ENCODE measurements at regions not wholly inside any gene's neighbourhood (a gene's known extent, or its start where the extent isn't known, plus 50 kb on each side); places are given as distances from the start of the nearest gene placed in this dataset.

GRCh38 chr1:243964915-243965314 is 86.2 kb upstream of the ZBTB18 start:
- Histone ChIP-seq H3K4me3 (no peak overlapping the region), H3K9ac (ENCODE audit: control insufficient read depth, insufficient read depth, low read length) (no peak overlapping the region), H3K79me2 (ENCODE audit: control insufficient read depth, insufficient read depth, low read length) (no peaks in the 10 kb centered on the region), H3K27ac (ENCODE audit: control insufficient read depth, insufficient read depth) (no peak overlapping the region), H3K4me1 (ENCODE audit: control insufficient read depth, insufficient read depth, low read length) (no peaks in the 10 kb centered on the region), H3K4me2 (ENCODE audit: control insufficient read depth, insufficient read depth) (no peak overlapping the region), H3K9me3 (replicated peaks; ENCODE audit: control insufficient read depth, insufficient read depth, low read length) (no peaks in the 10 kb centered on the region), H4K20me1 (ENCODE audit: control insufficient read depth, insufficient read depth) (no peaks in the 10 kb centered on the region), H3K36me3 (ENCODE audit: control insufficient read depth in 2 of 2, insufficient read depth in 2 of 2, low read length in 1 of 2) (no peaks in the 10 kb centered on the region), H3K27me3 (replicated peaks in 1 of 2; ENCODE audit: control insufficient read depth in 2 of 2, insufficient read depth in 2 of 2, low read length in 1 of 2) (no peaks in the 10 kb centered on the region; a peak in 2 of 4 replicates), H2AFZ (ENCODE audit: control insufficient read depth, low read depth, low read length) (no peak overlapping the region)
- ChIA-PET RAD21 (ENCODE audit: unreplicated experiment) (no interaction called here), POLR2A (no interaction called here), SMC1A (ENCODE audit: uncharacterized antibody, unreplicated experiment) (interaction anchor here (0.6 to 0.8 kb wide), 2 partner anchors 27 to 137 kb away, joined by 3 read pairs; no protein-coding TSS in a partner anchor), CTCF (no interaction called here)
- no TSS peak for BruUV-seq (replicated peaks)
- WGBS (ENCODE audit: insufficient coverage, insufficient replicate concordance, low lambda C conversion rate, missing lambda C conversion rate): 50% methylated on average over 1 of the region's 2 CpGs
- no peak for ATAC-seq
- FAIRE-seq: no peak
- in situ Hi-C loops (cut with MboI) (no loop called here), intact Hi-C loops (cut with micrococcal nuclease; ENCODE audit: unreplicated experiment) (no loop called here)
- no peak for TF ChIP-seq CTCF (IDR thresholded peaks at IDR 0.05 in 2 of 3, conservative IDR thresholded peaks at IDR 0.05 in 1 of 3; ENCODE audit: control insufficient read depth in 2 of 3, extremely low read depth in 1 of 3, insufficient read depth in 1 of 3, low read depth in 3 of 3, low read length in 3 of 3)
- no peak for TF ChIP-seq ETV6 (conservative IDR thresholded peaks at IDR 0.05 in 1 of 2, IDR thresholded peaks at IDR 0.05 in 1 of 2; ENCODE audit: borderline replicate concordance in 1 of 2, low read depth in 1 of 2)
- no peak for TF ChIP-seq KAT2A (conservative IDR thresholded peaks at IDR 0.05; ENCODE audit: control insufficient read depth, low read depth, low read length)
- no peak for TF ChIP-seq YY1 (IDR thresholded peaks at IDR 0.05; ENCODE audit: low read depth, low read length)
- no peak for TF ChIP-seq SIX5 (IDR thresholded peaks at IDR 0.05; ENCODE audit: low read depth, low read length, severe bottlenecking)
- TF ChIP-seq NR2F1 (conservative IDR thresholded peaks at IDR 0.05): no peak
- TF ChIP-seq CHD2 (IDR thresholded peaks at IDR 0.05; ENCODE audit: borderline replicate concordance, low read depth, low read length): no peak
- no peak for TF ChIP-seq EP300 (IDR thresholded peaks at IDR 0.05; ENCODE audit: borderline replicate concordance in 1 of 2, control insufficient read depth in 1 of 2, low read depth in 2 of 2, low read length in 2 of 2)
- no peak for TF ChIP-seq JUND (IDR thresholded peaks at IDR 0.05; ENCODE audit: low read depth, low read length)
- TF ChIP-seq PAX8 (IDR thresholded peaks at IDR 0.05): no peak
- TF ChIP-seq ELK1 (IDR thresholded peaks at IDR 0.05; ENCODE audit: low read depth, low read length): no peak
- TF ChIP-seq TBL1XR1 (IDR thresholded peaks at IDR 0.05; ENCODE audit: low read depth, low read length): no peak
- no peak for TF ChIP-seq ZNF622 (IDR thresholded peaks at IDR 0.05)
- TF ChIP-seq CBX5 (IDR thresholded peaks at IDR 0.05; ENCODE audit: low read depth): no peak
- TF ChIP-seq ATF3 (IDR thresholded peaks at IDR 0.05; ENCODE audit: borderline replicate concordance, extremely low read depth, low read depth, low read length): no peak
- no peak for TF ChIP-seq MTA2 (IDR thresholded peaks at IDR 0.05; ENCODE audit: low read depth)
- no peak for TF ChIP-seq RELB (IDR thresholded peaks at IDR 0.05; ENCODE audit: low read depth)
- no peak for DNase-seq (ENCODE audit: low read depth, low spot score)
